Type B pancreatic cell (in vitro differentiated cells): ENCODE measurements at regions not wholly inside any gene's neighbourhood (a gene's known extent, or its start where the extent isn't known, plus 50 kb on each side); places are given as distances from the start of the nearest gene placed in this dataset.
A peak's percentile ranks its signal among the peaks of the same experiment; 100 is the strongest.

Experiments used
- DNase-seq: peaks from one replicate; pipeline ENCODE4 v3.0.0; 2021; ENCODE audit warnings: mixed read lengths; ENCODE audit not compliant: unreplicated experiment; ENCODE audit errors: extremely low spot score
- H3K27ac Mint-ChIP-seq: 2 replicates; pipeline ENCODE4 v1.8.0; 2021; ENCODE audit warnings: mild to moderate bottlenecking, mixed read lengths
- H3K27me3 Mint-ChIP-seq: 2 replicates; pipeline ENCODE4 v1.8.0; 2021; ENCODE audit warnings: mixed read lengths
- H3K36me3 Mint-ChIP-seq: 2 replicates; pipeline ENCODE4 v1.8.0; 2021; ENCODE audit warnings: mixed read lengths
- H3K4me1 Mint-ChIP-seq: one replicate; pipeline ENCODE4 v1.8.0; 2021; ENCODE audit warnings: mixed read lengths; ENCODE audit not compliant: unreplicated experiment
- H3K4me3 Mint-ChIP-seq: 2 replicates; pipeline ENCODE4 v1.8.0; 2021; ENCODE audit warnings: mild to moderate bottlenecking, mixed read lengths
- H3K9me3 Mint-ChIP-seq: 2 replicates; pipeline ENCODE4 v1.8.0; 2021; ENCODE audit warnings: mixed read lengths
- TF ChIP-seq, protein P1 (sequence below): fragments of 200-600 bp; sonication (generic); conservative IDR thresholded peaks from 2 replicates; pipeline ENCODE4 v1.5.0; 2021; ENCODE audit warnings: antibody characterized with exemption, mild to moderate bottlenecking

DNA sequence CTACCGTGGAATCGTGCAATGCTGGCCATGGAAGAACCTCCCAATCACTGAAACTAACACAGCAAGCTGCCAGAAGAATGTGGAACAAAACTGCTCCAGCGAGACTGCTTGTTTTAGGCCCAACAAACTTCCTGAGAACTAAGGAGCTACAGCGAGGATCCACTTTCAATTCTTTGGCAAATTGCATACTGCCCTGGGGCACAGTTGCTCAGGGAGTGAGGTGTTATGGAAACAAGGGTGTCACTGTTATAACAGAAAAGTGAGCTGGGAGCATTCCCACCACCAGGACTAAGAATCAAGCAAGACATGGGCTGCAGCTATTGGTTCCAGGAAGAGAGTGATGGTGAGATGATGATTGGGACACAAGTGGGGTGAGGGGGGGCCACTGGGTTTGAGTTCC lies 1606.1 kb upstream of the FLRT2 start:
- TF ChIP-seq, protein P1, sequence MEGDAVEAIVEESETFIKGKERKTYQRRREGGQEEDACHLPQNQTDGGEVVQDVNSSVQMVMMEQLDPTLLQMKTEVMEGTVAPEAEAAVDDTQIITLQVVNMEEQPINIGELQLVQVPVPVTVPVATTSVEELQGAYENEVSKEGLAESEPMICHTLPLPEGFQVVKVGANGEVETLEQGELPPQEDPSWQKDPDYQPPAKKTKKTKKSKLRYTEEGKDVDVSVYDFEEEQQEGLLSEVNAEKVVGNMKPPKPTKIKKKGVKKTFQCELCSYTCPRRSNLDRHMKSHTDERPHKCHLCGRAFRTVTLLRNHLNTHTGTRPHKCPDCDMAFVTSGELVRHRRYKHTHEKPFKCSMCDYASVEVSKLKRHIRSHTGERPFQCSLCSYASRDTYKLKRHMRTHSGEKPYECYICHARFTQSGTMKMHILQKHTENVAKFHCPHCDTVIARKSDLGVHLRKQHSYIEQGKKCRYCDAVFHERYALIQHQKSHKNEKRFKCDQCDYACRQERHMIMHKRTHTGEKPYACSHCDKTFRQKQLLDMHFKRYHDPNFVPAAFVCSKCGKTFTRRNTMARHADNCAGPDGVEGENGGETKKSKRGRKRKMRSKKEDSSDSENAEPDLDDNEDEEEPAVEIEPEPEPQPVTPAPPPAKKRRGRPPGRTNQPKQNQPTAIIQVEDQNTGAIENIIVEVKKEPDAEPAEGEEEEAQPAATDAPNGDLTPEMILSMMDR: no peak
- DNase-seq: no peak
- Mint-ChIP-seq H3K27me3 (no peaks in the 10 kb centered on the region), H3K27ac (no peak overlapping the region), H3K4me1 (no peaks in the 10 kb centered on the region), H3K9me3 (peaks cover 4% of the 10 kb centered on the region), H3K36me3 (no peaks in the 10 kb centered on the region), H3K4me3 (no peak overlapping the region)

DNA sequence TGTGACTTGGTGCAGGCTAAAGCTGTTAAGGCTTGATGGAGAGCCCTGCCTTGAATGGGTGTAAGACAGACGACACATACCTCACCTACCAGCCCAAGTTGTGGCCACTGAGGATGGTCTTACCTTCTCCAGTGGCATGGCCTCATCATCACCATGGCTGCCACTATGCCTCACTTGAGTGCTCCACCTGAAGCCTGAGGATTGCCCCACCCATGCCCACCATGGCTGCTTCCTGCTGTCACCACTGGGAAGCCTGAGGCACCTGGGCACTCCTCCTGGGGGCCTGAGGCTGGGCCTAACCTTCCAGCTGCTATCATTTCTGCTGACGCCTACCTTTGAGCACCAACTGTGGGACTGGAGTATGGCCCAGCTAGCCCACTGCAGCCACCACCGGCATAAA lies 1605.7 kb upstream of the FLRT2 start:
- no peaks in the 10 kb centered on the region for H3K27me3 Mint-ChIP-seq
- no peak for DNase-seq
- no peak overlapping the region for H3K4me3 Mint-ChIP-seq
- peaks cover 4% of the 10 kb centered on the region for H3K9me3 Mint-ChIP-seq
- H3K27ac Mint-ChIP-seq: no peak overlapping the region
- H3K36me3 Mint-ChIP-seq: no peaks in the 10 kb centered on the region
- no peaks in the 10 kb centered on the region for H3K4me1 Mint-ChIP-seq
- TF ChIP-seq, protein P1: no peak

DNA sequence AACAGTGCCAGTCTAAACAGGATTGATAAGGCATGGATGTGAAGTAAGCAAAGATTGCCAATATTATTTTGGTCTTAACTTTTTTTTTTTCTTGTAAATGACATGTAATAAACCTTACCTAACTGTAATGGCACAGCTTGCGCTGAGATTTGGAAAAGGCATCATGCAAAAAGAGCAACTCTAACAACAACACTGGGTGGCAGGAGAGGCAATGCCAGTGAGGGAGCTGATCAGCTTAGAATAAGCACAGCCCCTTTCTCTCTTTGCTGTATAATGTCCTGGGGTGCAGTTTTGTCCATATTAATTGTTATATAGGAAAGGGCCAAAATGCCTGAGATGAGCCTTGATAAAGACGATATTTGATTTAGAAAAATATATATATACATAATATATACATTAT lies 1589.7 kb upstream of the FLRT2 start:
- H3K4me1 Mint-ChIP-seq: no peaks in the 10 kb centered on the region
- H3K4me3 Mint-ChIP-seq: no peak overlapping the region
- peaks cover 4% of the 10 kb centered on the region for H3K36me3 Mint-ChIP-seq
- peaks cover 10% of the 10 kb centered on the region for H3K9me3 Mint-ChIP-seq
- no peak for DNase-seq
- no peaks in the 10 kb centered on the region for H3K27me3 Mint-ChIP-seq
- H3K27ac Mint-ChIP-seq: no peak overlapping the region
- TF ChIP-seq, protein P1: peak; percentile 14

DNA sequence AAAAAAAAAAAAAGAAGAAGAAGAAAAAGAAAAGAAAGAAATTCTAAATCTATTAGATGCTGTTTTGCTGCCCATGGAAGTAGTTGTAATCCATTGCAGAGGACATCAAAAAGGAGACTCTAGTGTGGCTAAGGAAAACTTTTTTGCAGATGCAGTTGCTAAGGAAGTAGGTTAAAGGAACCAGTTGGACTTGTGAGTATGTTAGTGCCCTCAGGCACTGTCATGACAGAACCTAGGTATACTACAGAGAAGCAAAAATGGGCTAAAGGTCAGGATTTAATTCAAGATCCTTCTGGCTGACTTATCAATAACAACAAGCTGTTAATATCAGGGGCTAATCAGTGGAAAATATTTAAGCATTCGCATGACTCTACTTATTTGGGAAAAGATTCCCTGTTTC lies 1571.6 kb upstream of the FLRT2 start:
- Mint-ChIP-seq H3K9me3 (peaks cover 11% of the 10 kb centered on the region), H3K27ac (peak overlapping the region; percentile 83), H3K4me3 (no peak overlapping the region), H3K4me1 (no peaks in the 10 kb centered on the region), H3K27me3 (no peaks in the 10 kb centered on the region), H3K36me3 (peaks cover 4% of the 10 kb centered on the region)
- TF ChIP-seq, protein P1: no peak
- DNase-seq: no peak

DNA sequence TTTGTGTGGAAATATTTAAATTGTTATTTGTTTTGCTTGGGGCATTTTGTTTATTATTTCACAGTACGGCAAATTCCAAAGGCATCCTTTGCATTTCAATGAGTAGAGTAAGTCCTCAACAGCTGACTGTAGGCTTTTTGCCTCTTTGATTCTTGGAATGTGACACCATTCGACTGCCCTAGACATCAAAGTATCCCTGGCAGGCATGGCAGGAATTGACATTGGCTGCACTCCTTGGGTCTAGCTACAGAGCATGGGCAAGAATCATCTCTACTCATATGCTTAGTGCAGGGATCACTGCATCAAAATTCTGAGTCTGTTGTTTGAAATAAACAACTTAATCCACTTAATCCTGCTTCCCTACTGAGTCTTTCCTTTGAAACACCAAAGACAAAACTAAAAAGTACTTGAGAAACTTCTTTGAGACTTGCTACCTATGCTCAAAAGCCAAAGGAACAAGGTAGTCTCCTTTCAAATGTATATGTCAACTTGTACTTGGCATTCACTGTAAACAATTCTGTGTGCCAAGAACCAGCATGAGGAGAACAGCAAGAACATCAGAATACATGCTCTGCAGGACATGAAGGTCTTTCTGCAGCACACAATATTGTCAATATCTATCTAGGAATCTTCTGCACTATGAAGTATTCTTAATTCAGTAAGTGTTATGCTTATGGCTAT lies 1569.0 kb upstream of the FLRT2 start:
- Mint-ChIP-seq H3K9me3 (peaks cover 10% of the 10 kb centered on the region), H3K27me3 (no peaks in the 10 kb centered on the region), H3K27ac (no peak overlapping the region), H3K4me3 (no peak overlapping the region), H3K4me1 (no peaks in the 10 kb centered on the region), H3K36me3 (peaks cover 4% of the 10 kb centered on the region)
- no peak for DNase-seq
- TF ChIP-seq, protein P1: no peak
